ENCODE measurements at regions not wholly inside any gene's neighbourhood (a gene's known extent, or its start where the extent isn't known, plus 50 kb on each side); places are given as distances from the start of the nearest gene placed in this dataset.

DNA sequence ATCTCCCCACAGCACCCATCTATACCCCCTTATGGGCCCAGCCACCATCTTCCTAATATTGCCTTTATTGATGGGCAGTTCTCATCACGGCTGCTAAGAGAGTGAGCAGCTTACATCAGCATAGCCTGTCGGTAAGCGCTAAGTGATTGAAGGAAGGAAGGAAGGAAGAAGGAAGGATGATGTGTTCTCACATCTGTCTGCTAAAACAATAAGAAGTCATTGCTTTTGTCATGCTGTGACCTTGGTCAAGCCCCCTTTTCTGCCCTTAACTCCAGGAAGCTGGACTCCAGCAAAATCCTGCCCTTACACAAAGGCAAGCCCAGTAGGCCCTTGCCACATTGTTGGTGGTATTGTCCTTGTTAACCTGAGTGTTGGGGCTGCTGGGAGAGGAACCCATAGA is 165.0 kb downstream of the ETS2 start:
- TF ChIP-seq CTCF (IDR thresholded peaks at IDR 0.05 in 2 of 3, conservative IDR thresholded peaks at IDR 0.05 in 1 of 3; ENCODE audit: control insufficient read depth in 2 of 3, extremely low read depth in 1 of 3, insufficient read depth in 1 of 3, low read depth in 3 of 3, low read length in 3 of 3) (no peak), SMC3 (IDR thresholded peaks at IDR 0.05; ENCODE audit: borderline replicate concordance, low read length) (no peak), ESRRA (IDR thresholded peaks at IDR 0.05; ENCODE audit: low read length) (no peak), POLR2AphosphoS5 (IDR thresholded peaks at IDR 0.05; ENCODE audit: low read length) (no peak), PKNOX1 (IDR thresholded peaks at IDR 0.05) (no peak)
- TF ChIP-seq, protein P1, sequence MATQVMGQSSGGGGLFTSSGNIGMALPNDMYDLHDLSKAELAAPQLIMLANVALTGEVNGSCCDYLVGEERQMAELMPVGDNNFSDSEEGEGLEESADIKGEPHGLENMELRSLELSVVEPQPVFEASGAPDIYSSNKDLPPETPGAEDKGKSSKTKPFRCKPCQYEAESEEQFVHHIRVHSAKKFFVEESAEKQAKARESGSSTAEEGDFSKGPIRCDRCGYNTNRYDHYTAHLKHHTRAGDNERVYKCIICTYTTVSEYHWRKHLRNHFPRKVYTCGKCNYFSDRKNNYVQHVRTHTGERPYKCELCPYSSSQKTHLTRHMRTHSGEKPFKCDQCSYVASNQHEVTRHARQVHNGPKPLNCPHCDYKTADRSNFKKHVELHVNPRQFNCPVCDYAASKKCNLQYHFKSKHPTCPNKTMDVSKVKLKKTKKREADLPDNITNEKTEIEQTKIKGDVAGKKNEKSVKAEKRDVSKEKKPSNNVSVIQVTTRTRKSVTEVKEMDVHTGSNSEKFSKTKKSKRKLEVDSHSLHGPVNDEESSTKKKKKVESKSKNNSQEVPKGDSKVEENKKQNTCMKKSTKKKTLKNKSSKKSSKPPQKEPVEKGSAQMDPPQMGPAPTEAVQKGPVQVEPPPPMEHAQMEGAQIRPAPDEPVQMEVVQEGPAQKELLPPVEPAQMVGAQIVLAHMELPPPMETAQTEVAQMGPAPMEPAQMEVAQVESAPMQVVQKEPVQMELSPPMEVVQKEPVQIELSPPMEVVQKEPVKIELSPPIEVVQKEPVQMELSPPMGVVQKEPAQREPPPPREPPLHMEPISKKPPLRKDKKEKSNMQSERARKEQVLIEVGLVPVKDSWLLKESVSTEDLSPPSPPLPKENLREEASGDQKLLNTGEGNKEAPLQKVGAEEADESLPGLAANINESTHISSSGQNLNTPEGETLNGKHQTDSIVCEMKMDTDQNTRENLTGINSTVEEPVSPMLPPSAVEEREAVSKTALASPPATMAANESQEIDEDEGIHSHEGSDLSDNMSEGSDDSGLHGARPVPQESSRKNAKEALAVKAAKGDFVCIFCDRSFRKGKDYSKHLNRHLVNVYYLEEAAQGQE (IDR thresholded peaks at IDR 0.05; ENCODE audit: low read depth, low read length): no peak

Data from GM12878 (cell line).